GM21528 (cell line): ENCODE measurements at regions not wholly inside any gene's neighbourhood (a gene's known extent, or its start where the extent isn't known, plus 50 kb on each side); places are given as distances from the start of the nearest gene placed in this dataset.
"Not testable (repeated sequence)": the region's sequence is repeated elsewhere in the genome, so short reads cannot be mapped to it uniquely, and the experiment has no call there.

Source experiments
- ATAC-seq: cut with Tn5 transposase; IDR thresholded peaks from one replicate; pipeline ENCODE4 v1.9.1; 2021; ENCODE audit warnings: mild to moderate bottlenecking, moderate library complexity; ENCODE audit not compliant: unreplicated experiment, low FRiP score

DNA sequence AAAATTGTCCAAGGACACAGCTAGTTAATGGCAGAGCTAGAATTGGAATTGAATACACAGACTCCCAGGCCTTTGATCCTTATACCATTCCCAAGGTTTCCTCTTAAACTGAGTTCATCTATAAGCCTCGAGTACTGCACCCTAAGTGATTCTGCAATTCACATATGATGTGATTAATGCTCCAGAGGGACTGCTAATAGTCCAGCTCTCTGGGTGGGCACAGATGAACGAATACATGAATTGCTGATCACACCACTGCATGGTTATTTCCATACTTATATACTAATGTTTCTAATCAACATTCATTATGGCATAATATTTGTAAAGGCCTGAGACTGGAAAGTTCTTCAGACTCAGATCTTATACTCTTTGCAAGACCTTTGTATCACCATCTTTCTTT lies 101.8 kb downstream of the NUFIP1 start:
- no peak for ATAC-seq

DNA sequence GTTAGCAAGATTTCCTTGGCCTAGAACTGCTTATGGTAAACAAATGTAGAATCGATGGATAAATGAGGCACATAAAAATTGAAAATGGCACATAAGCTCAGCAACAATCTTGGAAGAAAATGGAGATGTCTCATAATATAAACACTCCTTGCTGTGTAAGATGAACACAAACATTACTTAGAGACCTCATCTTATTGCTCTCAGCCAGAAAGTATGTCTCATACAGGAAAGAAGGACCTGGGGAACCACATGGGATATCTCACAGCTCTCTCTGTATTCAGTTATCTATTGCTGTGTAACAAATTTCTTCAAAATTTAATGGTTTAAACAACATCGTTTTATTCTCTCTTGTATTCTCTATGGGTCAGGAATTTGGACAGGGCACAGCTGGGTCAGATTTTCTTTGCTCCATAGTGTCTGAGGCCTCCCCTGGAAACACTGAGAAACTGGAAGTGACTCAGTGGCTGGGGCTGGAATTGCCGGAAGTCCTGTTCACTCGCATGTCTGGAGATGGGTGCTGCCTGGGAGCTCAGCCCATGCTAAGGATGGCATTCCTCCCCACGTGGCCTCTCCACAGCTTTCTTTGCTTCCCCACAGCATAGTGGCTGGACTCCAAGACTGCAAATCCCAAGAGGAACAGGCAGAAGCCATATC lies 105.1 kb downstream of the NUFIP1 start:
- ATAC-seq, result no peak

DNA sequence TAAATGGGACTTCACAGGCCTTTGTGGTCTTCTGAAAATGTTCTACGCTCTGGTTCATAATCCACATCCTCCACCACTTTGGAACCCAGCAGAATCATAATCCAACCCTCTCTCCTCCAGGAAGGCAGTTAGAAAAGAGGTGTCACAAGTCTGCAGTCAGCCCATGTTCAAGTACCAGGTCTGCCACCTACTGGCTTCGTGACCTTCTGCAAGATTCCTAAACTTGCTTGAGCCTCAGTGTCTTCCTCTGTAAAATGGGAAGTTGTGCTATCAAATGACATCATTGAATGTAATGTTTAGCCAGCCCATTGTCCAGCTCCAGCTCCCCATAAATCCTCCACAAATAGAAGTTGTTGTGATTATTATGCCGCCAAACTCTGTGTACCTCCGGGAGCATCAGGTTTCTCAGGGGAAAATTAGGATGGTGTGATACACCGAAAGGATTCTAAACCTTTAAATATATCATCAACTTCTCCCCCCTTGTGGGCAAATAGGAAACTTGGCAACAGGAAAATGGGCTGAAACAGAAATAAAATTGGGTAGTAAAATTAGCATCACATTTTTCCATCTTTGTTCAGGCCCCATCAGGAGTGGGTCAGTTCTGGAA lies 109.7 kb downstream of the NUFIP1 start:
- no peak for ATAC-seq

DNA sequence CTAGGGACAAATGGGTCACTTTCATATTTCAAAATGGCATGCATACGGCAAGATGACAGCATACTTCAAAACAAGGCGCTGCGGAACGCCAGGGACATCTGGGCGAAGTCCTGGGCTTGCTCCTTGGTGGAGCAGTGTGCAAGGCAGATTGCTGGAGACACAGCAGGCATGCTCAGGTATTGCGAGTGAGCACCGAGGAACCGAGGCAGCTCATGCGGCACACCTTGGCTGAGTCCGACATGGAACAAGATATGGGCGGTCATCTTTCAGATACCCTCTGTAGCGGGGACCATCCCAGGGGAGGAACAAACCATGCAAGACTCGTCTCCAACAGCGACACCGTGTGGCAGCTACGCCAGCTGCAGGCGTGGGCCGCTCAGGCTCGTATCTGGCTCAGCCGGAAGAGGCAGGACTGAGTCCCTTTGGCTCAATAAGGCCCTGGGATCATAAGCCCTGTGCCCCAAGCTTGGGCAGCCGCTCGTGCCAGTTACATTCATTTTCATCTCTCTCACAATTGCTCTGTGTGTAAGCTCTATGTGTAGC lies 112.4 kb downstream of the NUFIP1 start:
- no peak for ATAC-seq

DNA sequence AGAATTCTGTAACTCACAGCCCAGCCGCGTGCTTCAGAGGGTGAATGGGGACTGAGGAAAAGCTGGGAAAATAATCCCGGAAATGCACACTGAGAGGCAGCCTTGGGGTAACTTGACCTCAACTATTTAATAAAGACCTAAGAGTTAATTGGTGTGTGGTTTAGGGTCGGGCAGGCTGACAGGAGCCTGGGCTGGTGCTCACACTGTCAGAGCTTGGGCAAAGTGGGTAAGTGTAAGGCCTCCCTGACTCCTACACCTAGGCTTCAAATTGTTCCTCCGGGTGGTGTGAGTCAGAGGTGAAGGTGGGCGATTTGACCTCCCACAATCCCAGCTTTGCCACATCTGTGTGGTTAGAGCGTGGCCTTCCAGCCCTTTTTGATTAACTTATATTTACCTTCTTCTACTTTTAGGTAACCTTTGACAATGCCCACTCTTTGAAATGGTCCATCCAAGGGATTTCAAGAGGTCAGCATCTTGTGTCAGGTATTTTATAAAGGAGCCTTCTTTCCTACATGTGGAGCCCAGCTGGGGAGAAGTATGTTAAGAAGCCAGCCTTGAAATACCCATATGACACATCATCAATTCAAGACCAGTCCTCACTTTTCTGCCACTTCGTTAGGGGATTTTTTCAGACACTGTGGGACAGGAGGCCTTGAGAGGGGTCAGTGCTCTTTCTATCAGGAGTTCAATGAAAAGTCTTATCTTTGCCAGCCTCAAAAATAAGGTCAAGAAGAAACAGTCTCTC lies 114.2 kb downstream of the NUFIP1 start:
- ATAC-seq, result no peak

DNA sequence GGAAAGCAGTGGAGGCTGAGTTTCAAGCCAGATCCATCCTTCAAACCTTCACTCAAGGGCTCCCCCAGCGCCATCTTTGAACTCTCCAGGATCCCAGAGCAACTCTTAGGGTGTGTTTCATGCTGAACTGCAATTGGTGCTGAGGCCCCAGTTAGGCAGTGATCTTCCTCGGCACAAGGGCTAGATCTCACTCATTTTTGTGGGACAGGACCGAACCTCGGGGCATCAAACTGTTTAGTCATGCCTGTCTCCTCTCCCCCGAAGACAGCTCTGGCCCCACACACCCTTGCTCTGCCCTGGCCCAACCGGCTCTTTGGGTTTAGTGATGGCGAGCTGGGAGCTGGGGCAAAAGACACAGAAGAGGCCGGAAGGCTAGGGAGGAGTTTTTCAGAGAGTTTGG lies 115.1 kb downstream of the NUFIP1 start:
- ATAC-seq, result no peak

DNA sequence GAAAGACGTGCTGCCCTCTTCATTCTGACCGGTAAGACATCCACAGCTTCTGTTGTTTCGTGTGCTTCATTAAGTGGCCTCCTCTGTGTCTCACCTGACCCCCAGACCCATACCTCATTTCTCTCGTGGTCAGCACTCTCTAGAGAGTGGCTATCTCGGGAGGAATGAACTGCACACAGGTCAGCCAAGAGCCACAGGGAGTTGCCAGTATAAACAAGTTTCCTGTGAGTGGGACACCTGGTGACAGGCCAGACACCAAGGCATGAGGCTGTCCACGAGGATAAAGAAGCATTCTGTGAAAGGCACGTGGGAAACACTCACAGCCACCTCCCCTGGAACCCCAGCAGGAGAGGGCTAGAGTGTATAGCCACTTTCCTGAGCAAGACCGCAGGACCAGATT lies 115.8 kb downstream of the NUFIP1 start:
- no peak for ATAC-seq

DNA sequence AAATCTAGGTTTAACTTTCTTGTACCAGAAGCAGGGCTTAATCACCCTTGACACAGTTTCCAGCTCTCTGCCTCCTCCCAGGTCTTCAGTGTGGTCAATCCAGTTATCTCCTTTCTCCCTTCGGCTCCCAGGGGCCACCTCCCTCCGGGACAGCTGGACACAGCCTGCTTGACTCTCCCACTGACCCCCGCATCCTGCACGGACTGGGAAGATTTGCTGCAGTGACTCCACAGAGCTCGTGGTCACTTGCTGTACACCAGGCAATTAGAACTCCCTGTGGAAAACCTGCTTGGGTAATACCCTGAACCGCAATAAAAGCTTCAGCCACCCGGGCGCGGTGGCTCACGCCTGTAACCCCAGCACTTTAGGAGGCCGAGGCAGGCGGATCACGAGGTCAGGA lies 116.5 kb downstream of the NUFIP1 start:
- no peak for ATAC-seq

DNA sequence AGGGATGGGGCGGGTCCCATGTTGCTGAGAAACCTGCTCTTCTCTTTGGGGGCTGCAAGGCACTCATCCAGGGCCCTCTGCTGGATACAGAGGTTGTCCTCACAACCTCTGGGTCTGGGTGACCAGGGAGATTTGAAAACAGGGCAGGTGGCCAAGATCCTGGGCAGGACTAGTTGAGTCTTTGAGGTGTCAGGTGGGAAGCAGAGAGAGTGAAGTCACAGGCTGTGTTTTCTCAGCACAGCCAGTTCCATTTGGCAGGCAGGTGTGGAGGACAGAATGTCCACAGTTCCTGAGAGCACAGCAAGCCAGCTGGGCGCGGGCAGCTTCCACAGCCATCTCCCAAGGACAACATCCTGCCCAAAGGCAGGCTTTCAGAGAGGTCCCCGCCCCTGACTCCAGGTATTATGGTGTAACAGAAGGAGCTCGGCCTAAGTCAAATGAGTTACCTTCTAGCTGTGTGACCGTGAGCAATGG lies 118.8 kb downstream of the NUFIP1 start:
- ATAC-seq, result no peak

DNA sequence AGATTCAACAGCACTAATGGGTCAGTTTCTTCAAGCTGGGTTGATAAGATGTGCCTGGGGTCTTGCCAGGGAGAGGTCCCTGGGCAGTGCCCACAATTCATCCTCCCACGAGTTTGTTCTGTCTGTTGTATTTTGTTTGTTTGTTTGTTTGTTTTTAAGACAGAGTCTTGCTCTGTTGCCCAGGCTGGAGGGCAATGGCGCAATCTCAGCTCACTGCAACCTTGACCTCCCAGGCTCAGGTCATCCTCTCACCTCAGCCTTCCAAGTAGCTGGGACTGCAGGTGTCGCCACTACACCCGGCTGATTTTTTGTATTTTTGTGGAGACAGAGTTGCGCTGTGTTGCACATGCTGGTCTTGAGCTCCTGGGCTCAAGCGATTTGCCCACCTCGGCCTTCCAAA lies 120.1 kb downstream of the NUFIP1 start:
- no peak for ATAC-seq

DNA sequence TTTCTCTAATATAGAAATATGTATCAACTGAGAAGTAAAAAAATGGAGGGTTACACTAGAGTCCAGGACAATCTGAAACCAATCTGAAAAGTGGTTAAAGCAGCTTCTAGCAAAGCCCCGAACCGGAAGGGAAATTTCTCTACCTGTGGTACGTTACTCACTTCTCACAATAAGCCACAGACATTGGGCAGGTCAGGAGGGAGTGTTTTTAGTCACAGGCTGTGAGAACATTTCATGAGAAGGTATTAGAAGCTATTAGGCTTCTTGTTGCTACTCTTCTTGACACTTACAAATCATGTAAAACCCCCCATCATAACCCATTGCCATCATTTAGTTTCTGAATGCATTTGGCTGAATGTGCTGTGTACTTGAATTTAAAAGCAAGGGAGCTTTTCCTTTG lies 120.9 kb downstream of the NUFIP1 start:
- peak; percentile 57 for ATAC-seq

DNA sequence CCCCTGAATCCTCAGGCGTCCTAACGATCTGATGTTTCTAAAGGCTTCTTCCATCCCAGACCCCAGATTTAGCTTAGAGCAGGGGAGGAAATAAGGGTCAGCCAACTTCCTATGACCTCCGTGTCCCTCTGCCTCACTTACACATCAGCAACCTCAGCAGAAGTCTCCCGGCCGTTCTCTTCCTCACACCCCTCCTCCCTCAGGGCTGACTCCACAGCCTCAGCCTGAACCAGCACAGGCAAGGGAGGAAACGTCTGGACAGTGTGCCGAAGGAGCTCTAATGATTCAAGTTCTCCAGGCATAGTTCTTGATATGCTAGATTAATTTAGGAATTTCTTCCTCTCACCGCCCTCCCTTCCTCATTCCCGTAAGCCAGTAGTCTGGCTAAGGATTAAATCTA lies 121.4 kb downstream of the NUFIP1 start:
- ATAC-seq, result no peak

DNA sequence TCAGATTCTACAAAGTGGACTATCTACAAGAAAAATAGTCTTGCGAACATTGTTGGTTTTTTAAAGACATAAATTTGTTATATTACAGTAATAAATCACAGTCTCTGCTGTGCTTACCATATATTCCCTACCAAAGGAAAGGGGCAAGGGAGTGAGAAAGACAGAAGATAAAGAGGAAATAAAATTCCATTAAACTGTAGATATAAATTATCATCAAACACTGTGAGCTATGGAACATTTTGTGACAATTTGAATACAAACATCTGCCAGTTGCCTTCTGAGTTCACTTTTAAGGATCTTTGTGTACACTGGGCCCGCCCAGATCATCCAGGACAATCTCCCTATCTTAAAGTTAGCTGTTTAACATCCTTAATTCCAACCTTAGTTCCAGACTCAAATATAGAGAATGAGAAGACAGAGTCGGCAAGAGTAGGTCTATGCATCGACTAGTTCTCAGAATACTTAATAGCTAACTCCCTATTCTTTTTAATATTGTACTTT lies 122.8 kb downstream of the NUFIP1 start:
- ATAC-seq, result no peak

DNA sequence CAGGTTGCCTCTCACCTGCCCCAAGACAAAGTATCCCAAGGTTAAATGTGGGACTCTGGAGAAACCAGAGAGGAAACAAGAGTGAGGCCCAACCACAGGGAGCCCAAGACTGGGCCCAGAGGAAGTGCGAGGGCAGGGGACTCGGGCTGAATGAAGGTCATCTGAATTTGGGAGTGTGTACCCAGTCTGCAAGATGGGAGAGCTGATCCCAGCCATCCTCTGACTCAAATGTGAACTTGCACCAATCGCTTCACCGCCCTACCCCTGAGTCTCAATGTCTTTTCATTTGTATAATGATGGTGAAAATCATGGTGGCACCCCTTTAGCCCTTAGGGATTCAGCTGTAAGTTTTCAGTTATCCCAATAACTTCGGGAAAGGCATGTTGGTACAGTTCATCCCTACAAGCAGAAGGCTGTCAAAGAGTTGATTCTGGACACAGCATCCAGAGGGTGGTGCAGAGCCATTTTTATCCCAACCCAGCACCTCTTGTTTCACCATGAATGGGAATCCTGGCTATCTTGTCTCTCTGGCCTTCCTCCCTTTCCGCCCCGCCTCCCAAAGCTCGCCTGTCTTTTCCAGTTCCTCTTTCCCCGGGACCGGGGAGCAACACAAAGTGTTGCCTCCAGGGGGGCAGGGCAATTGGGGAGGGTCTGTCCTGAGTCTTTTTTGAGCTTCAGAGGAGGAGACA lies 123.4 kb downstream of the NUFIP1 start:
- ATAC-seq, result no peak

DNA sequence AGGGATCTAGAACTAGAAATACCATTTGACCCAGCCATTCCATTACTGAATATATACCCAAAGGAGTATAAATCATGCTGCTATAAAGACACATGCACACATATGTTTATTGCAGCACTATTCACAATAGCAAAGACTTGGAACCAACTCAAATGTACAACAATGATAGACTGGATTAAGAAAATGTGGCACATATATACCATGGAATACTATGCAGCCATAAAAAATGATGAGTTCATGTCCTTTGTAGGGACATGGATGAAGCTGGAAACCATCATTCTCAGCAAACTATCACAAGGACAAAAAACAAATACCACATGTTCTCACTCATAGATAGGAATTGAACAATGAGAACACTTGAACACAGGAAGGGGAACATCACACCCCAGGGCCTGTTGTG lies 125.6 kb downstream of the NUFIP1 start:
- not testable (repeated sequence) for ATAC-seq

DNA sequence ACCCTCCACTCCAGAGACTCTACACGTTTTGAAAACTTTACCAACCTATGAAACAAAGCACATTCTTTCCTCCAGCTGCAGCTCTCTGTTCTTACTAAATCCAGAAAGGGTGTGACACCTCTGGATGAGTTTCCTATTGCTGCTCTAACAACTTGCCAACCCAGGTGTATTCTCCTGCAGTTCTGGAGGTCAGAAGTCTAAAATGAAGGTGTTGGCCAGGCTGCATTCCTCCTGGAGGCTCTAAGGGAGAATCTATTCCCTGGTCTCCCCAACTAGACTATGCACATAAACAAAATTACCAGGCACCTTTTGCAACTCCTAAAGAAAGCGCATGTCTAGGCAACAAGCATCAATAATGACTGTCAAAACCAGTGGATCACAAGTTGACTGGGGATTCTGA lies 128.8 kb downstream of the NUFIP1 start:
- ATAC-seq, result no peak

DNA sequence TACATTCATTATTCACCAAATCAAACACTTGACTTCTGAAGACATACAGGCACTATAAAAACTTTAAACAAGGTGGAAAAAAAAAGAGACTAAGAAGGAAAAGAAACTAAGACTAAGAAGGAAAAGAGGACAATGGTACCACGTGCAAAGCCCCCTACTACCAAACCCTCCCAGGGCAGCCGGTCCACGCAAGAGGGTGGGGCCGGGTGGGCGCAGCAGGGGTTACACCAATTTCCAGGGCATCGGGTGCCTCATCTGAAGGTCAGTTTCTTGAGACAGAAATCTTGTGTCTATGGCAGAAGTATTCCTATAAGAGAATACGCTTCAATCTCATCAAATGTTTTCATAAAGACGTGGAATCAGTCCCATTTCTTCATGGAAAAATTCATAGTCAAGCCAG lies 131.5 kb downstream of the NUFIP1 start:
- ATAC-seq, result no peak

DNA sequence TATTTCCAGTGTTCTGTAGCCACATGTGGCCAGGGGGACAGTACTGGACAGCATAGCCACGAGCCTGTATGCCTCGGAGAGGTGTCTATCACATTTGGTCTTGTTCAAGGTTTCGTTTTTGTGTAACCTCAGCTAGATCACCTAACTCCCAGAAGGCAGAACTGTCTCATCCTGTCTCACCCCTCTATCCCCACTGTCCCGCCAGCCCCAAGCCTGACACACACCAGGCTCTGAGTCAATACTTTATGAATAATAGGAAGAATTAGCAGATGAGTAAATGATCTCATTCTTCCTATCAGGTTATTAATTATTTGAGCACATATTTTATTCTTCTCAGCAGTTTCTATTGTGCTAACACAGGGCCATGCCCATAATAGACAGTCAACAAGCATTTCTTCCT lies 132.2 kb downstream of the NUFIP1 start:
- ATAC-seq, result no peak

DNA sequence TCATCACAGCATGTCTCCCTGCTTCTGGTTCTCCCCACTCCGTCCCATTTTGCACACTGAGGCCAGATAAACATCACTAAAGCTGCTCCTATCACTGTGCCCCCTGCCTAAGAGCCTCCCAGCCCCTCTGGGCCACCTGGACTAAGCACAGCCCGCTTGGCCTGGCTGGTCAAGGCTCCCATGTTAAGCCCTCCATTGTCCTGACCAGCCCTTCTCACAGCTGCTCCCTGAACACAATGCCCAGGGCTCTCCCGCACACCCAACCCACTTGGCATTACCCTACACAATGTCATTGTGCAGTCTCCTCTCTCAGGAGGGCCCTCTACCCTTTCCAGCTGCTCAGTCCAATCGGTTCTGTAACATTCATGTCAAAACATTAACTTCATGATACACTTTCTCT lies 133.4 kb downstream of the NUFIP1 start:
- ATAC-seq, result no peak

DNA sequence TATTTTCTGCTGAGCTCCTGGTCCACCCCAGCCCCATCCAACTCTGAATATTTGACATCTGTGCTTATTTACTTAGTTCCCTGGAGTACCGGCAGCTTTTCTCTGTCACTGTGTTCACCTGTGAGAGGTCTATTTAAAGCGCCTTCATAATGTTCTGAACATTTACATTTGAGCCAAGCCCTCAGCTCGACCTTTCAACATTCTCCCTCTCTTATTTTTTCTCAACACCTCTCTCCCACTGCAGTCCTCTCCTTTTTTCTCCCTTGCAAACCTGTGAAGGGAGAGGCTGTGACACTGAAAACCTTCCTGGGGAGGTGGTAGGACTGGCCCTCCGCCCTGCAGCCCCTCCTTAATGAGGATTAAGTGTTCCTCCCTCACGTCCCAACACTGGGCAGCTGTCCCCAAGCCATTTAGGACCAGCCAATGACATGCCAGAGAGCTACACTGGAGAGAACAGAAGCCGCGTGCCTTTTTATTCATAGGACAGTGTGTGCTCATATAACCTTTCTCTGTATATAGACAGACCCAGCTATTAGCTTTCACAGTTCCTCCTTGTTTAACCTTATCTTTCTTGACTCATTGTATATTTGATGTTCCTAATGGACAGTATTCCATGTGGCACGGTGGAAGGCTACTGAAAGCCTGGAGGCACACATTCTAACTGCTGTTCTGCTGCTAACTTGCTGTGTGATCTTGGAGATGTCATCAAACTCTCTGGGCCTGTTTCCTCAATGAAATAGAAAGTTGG lies 134.8 kb downstream of the NUFIP1 start:
- no peak for ATAC-seq
